ENCODE measurements at regions not wholly inside any gene's neighbourhood (a gene's known extent, or its start where the extent isn't known, plus 50 kb on each side); places are given as distances from the start of the nearest gene placed in this dataset.

- TF ChIP-seq CTCF (conservative IDR thresholded peaks at IDR 0.05) (no peak), ZFX (IDR thresholded peaks at IDR 0.05) (no peak)
Measured at GRCh38 chr5:20524991-20525529, 537.1 kb upstream of the CDH18 start.
